Thyroid gland (tissue), 4 donors: ENCODE measurements at regions not wholly inside any gene's neighbourhood (a gene's known extent, or its start where the extent isn't known, plus 50 kb on each side); places are given as distances from the start of the nearest gene placed in this dataset.
A peak's percentile ranks its signal among the peaks of the same experiment; 100 is the strongest.

Experiments used
- DNase-seq, 2 donors: peaks; one replicate each; pipeline ENCODE4 v3.0.0-alpha.2; 2019
- H3K27ac ChIP-seq, 3 donors: fragments of 200-600 bp; sonication (generic); 1 replicate in 2 of 3; 2 replicates in 1 of 3; pipeline ENCODE4 v1.5.1; 2016 to 2019; ENCODE audit warnings: mild to moderate bottlenecking in 1 of 3, moderate library complexity in 1 of 3
- H3K27me3 ChIP-seq: fragments of 200-600 bp; sonication (generic); one replicate; pipeline ENCODE4 v1.5.1; 2019
- H3K36me3 ChIP-seq, 2 donors: fragments of 200-600 bp; sonication (generic); one replicate each; pipeline ENCODE4 v1.5.1; 2016 to 2019
- H3K4me1 ChIP-seq, 2 donors: fragments of 200-600 bp; sonication (generic); one replicate each; pipeline ENCODE4 v1.5.1; 2017 to 2019
- H3K4me3 ChIP-seq, 3 donors: fragments of 200-600 bp; sonication (generic); replicated peaks in 1 of 3; 1 replicate in 2 of 3; 2 replicates in 1 of 3; pipeline ENCODE4 v1.5.1; 2016; ENCODE audit warnings: mild to moderate bottlenecking in 1 of 3
- H3K9me3 ChIP-seq: fragments of 200-600 bp; sonication (generic); one replicate; pipeline ENCODE4 v1.5.1; 2017
- CTCF ChIP-seq, 6 experiments: fragments of 200-600 bp in 3 of 6; fragments of 450-650 bp in 3 of 6; sonication (generic) in 3 of 6; IDR thresholded peaks; one replicate each; pipeline ENCODE4 v1.5.1; 2016 to 2019; ENCODE audit warnings: antibody characterized with exemption in 6 of 6, mild to moderate bottlenecking in 2 of 6, inconsistent platforms in 1 of 6, moderate library complexity in 1 of 6
- POLR2A ChIP-seq, 2 donors: fragments of 450-650 bp; IDR thresholded peaks; one replicate each; pipeline ENCODE4 v1.6.1; 2017; ENCODE audit warnings: antibody characterized with exemption in 2 of 2, mild to moderate bottlenecking in 2 of 2, moderate library complexity in 1 of 2
- WGBS, 2 donors: methylation state at CpG; one replicate each; pipeline ENCODE4 v1.1.5; 2017; 5-methylcytosine and 5-hydroxymethylcytosine counted together
- intact Hi-C: fragments of 100-400 bp; cut with DNase I; formaldehyde crosslinking; loops from one replicate; pipeline ENCODE4 v1.15.1; 2023

GRCh38 chr2:82811946-82812345 is 1647.1 kb downstream of the SUCLG1 start:
- DNase-seq = no peak
- Histone ChIP-seq H3K36me3 (no peaks in the 10 kb centered on the region), H3K4me3 (no peak overlapping the region), H3K4me1 (no peaks in the 10 kb centered on the region), H3K27me3 (no peaks in the 10 kb centered on the region), H3K27ac (no peak overlapping the region), H3K9me3 (no peaks in the 10 kb centered on the region)
- 59 to 71% methylated on average over 1 of the region's 1 CpG for WGBS, 2 donors
- intact Hi-C loops = no loop called here
- TF ChIP-seq CTCF (IDR thresholded peaks at IDR 0.05) = no peak
- TF ChIP-seq POLR2A (IDR thresholded peaks at IDR 0.05) = no peak

GRCh38 chr2:82803307-82803706 is 1655.8 kb downstream of the SUCLG1 start:
- TF ChIP-seq POLR2A (IDR thresholded peaks at IDR 0.05) = no peak
- TF ChIP-seq CTCF (IDR thresholded peaks at IDR 0.05) = no peak
- no peaks in the 10 kb centered on the region for H3K4me1 ChIP-seq
- intact Hi-C loops = no loop called here
- no peaks in the 10 kb centered on the region for H3K36me3 ChIP-seq
- no peak overlapping the region for H3K4me3 ChIP-seq
- no peaks in the 10 kb centered on the region for H3K27me3 ChIP-seq
- DNase-seq = no peak
- 93 to 94% methylated on average over 2 of the region's 2 CpGs for WGBS, 2 donors
- H3K27ac ChIP-seq = no peak overlapping the region
- no peaks in the 10 kb centered on the region for H3K9me3 ChIP-seq

GRCh38 chr2:82797469-82797868 is 1661.6 kb downstream of the SUCLG1 start:
- no peak for DNase-seq
- no peak for TF ChIP-seq POLR2A (IDR thresholded peaks at IDR 0.05)
- no peak for TF ChIP-seq CTCF (IDR thresholded peaks at IDR 0.05)
- Histone ChIP-seq H3K36me3 (no peaks in the 10 kb centered on the region), H3K27me3 (no peaks in the 10 kb centered on the region), H3K4me1 (no peaks in the 10 kb centered on the region), H3K27ac (no peak overlapping the region), H3K9me3 (no peaks in the 10 kb centered on the region), H3K4me3 (no peak overlapping the region)
- WGBS, 2 donors = 81 to 82% methylated on average over 3 of the region's 3 CpGs
- intact Hi-C loops = no loop called here

GRCh38 chr2:82796132-82796531 is 1662.9 kb downstream of the SUCLG1 start:
- no peak for DNase-seq
- H3K36me3 ChIP-seq = no peaks in the 10 kb centered on the region
- H3K4me3 ChIP-seq = no peak overlapping the region
- no peaks in the 10 kb centered on the region for H3K27me3 ChIP-seq
- WGBS, 2 donors = 88 to 90% methylated on average over 1 of the region's 1 CpG
- H3K27ac ChIP-seq = no peak overlapping the region
- intact Hi-C loops = no loop called here
- H3K9me3 ChIP-seq = no peaks in the 10 kb centered on the region
- TF ChIP-seq POLR2A (IDR thresholded peaks at IDR 0.05) (no peak), CTCF (IDR thresholded peaks at IDR 0.05) (no peak)
- no peaks in the 10 kb centered on the region for H3K4me1 ChIP-seq

GRCh38 chr2:82795446-82795845 is 1663.6 kb downstream of the SUCLG1 start:
- H3K9me3 ChIP-seq = no peaks in the 10 kb centered on the region
- WGBS, 2 donors = 67% methylated on average over 3 of the region's 3 CpGs
- H3K27me3 ChIP-seq = no peaks in the 10 kb centered on the region
- no peak overlapping the region for H3K4me3 ChIP-seq
- no peak overlapping the region for H3K27ac ChIP-seq
- H3K4me1 ChIP-seq = no peaks in the 10 kb centered on the region
- DNase-seq = peak in 1 of 2 donors; percentile 3
- TF ChIP-seq POLR2A (IDR thresholded peaks at IDR 0.05) = no peak
- no peak for TF ChIP-seq CTCF (IDR thresholded peaks at IDR 0.05)
- no peaks in the 10 kb centered on the region for H3K36me3 ChIP-seq
- intact Hi-C loops = no loop called here
